ENCODE measurements at regions not wholly inside any gene's neighbourhood (a gene's known extent, or its start where the extent isn't known, plus 50 kb on each side); places are given as distances from the start of the nearest gene placed in this dataset.

DNA sequence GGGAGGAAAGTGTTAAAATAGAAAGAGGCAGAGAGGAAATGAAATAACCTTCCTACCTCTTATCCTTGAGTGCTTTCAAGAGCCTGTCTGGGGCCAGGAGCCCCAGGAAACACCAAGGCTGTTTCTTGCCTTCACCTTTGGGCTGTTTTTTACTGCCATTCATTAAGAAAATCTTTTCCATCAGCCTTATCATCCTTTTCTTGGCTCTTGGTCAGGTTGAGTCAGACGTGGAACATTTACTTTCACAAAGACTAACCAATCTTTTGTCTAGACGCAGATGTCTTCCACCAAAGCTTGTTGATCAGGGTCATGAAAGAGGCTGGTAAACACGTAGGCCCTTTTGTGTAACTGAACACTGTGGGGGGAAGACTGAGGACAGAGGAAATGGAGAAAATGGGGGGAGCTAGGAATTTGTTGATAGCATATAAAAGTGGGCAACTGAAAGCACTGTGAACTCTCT, 151.0 kb upstream of the THBS1 start:
- Histone ChIP-seq H3K9me3 (no peaks in the 10 kb centered on the region), H3K4me1 (peaks cover 14% of the 10 kb centered on the region), H3K27ac (peak overlapping the region; percentile 43 to 58; a peak in 3 of 6 replicates), H3K4me2 (peak overlapping the region; percentile 21; the same call in 2 of the 3 replicates), H3K4me3 (no peak overlapping the region)
- 13% methylated on average over 3 of the region's 3 CpGs for WGBS (ENCODE audit: missing lambda C conversion rate)
- CTCF ChIA-PET = interaction anchor here (0.6 to 1.4 kb wide), 2 partner anchors 151 to 438 kb away, joined by 3 to 6 read pairs; partner anchors contain the start of gene THBS1
- no peak for TF ChIP-seq KDM5A (IDR thresholded peaks at IDR 0.05)
- peak; percentile 20; the same call in 1 of the 2 replicates for TF ChIP-seq GATA3 (IDR thresholded peaks at IDR 0.05; ENCODE audit: borderline replicate concordance)
- no peak for TF ChIP-seq HOXA7 (CRISPR knock-in tag; IDR thresholded peaks at IDR 0.05)
- DNase-seq (ENCODE audit: low read depth in 1 of 2, low spot score in 1 of 2) (peak in 1 of 2 experiments; percentile 24), FAIRE-seq (no peak), ATAC-seq (no peak; a peak in 1 of 6 replicates)
- POLR2A ChIA-PET = no interaction called here

- WGBS (ENCODE audit: missing lambda C conversion rate) = 86% methylated on average over 3 of the region's 3 CpGs
- CTCF ChIA-PET = interaction anchor here (0.9 to 1.4 kb wide), 2 partner anchors 9 to 150 kb away, joined by 3 to 6 read pairs; partner anchors contain the start of gene THBS1
- H3K4me3 ChIP-seq = no peak overlapping the region
- POLR2A ChIA-PET = no interaction called here
- no peak for ATAC-seq
- H3K4me1 ChIP-seq = peaks cover 14% of the 10 kb centered on the region
- H3K9me3 ChIP-seq = no peaks in the 10 kb centered on the region
- TF ChIP-seq ZSCAN20 (CRISPR knock-in tag; IDR thresholded peaks at IDR 0.05) = no peak
- TF ChIP-seq RAD21 (conservative IDR thresholded peaks at IDR 0.05 in 1 of 2, IDR thresholded peaks at IDR 0.05 in 1 of 2) = no peak
- TF ChIP-seq JUNB (IDR thresholded peaks at IDR 0.05) = no peak
- TF ChIP-seq, protein P1, sequence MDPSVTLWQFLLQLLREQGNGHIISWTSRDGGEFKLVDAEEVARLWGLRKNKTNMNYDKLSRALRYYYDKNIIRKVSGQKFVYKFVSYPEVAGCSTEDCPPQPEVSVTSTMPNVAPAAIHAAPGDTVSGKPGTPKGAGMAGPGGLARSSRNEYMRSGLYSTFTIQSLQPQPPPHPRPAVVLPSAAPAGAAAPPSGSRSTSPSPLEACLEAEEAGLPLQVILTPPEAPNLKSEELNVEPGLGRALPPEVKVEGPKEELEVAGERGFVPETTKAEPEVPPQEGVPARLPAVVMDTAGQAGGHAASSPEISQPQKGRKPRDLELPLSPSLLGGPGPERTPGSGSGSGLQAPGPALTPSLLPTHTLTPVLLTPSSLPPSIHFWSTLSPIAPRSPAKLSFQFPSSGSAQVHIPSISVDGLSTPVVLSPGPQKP (IDR thresholded peaks at IDR 0.05; ENCODE audit: low read depth, low read length) = no peak
- TF ChIP-seq CEBPB (IDR thresholded peaks at IDR 0.05) = no peak
- TF ChIP-seq HOXB13 (CRISPR knock-in tag; IDR thresholded peaks at IDR 0.05; ENCODE audit: low read depth) = no peak
- no peak for TF ChIP-seq POLR2AphosphoS2 (conservative IDR thresholded peaks at IDR 0.05; ENCODE audit: low read length)
- no peak for TF ChIP-seq ZFP36 (IDR thresholded peaks at IDR 0.05; ENCODE audit: borderline replicate concordance, partially characterized antibody)
- TF ChIP-seq TFCP2L1 (CRISPR knock-in tag; IDR thresholded peaks at IDR 0.05) = no peak
- TF ChIP-seq, protein P2, sequence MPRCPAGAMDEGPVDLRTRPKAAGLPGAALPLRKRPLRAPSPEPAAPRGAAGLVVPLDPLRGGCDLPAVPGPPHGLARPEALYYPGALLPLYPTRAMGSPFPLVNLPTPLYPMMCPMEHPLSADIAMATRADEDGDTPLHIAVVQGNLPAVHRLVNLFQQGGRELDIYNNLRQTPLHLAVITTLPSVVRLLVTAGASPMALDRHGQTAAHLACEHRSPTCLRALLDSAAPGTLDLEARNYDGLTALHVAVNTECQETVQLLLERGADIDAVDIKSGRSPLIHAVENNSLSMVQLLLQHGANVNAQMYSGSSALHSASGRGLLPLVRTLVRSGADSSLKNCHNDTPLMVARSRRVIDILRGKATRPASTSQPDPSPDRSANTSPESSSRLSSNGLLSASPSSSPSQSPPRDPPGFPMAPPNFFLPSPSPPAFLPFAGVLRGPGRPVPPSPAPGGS (IDR thresholded peaks at IDR 0.05) = no peak
- TF ChIP-seq GATA3 (IDR thresholded peaks at IDR 0.05; ENCODE audit: borderline replicate concordance) = no peak
- TF ChIP-seq E2F6 (IDR thresholded peaks at IDR 0.05; ENCODE audit: borderline replicate concordance, low read depth) = no peak
- no peak for TF ChIP-seq CBX8 (IDR thresholded peaks at IDR 0.05)
- no peak for TF ChIP-seq NFE2L2 (conservative IDR thresholded peaks at IDR 0.05; ENCODE audit: low read length)
- no peak for TF ChIP-seq FOSL2 (IDR thresholded peaks at IDR 0.05)
- no peak for TF ChIP-seq FOSL2 (CRISPR knock-in tag; IDR thresholded peaks at IDR 0.05)
- TF ChIP-seq, protein P3, sequence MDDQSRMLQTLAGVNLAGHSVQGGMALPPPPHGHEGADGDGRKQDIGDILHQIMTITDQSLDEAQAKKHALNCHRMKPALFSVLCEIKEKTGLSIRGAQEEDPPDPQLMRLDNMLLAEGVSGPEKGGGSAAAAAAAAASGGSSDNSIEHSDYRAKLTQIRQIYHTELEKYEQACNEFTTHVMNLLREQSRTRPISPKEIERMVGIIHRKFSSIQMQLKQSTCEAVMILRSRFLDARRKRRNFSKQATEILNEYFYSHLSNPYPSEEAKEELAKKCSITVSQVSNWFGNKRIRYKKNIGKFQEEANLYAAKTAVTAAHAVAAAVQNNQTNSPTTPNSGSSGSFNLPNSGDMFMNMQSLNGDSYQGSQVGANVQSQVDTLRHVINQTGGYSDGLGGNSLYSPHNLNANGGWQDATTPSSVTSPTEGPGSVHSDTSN (IDR thresholded peaks at IDR 0.05) = no peak
- no peak for TF ChIP-seq HEYL (CRISPR knock-in tag; IDR thresholded peaks at IDR 0.05)
- no peak for TF ChIP-seq RNF2 (IDR thresholded peaks at IDR 0.05; ENCODE audit: borderline replicate concordance, low read depth)
- no peak for TF ChIP-seq EHF (CRISPR knock-in tag; IDR thresholded peaks at IDR 0.05)
- no peak for TF ChIP-seq EP300 (IDR thresholded peaks at IDR 0.05)
- peak overlapping the region; percentile 31 to 58; a peak in 3 of 6 replicates for H3K27ac ChIP-seq
- H3K4me2 ChIP-seq = peak overlapping the region; percentile 21; the same call in 1 of the 3 replicates
- DNase-seq (ENCODE audit: low read depth in 1 of 2, low spot score in 1 of 2) = no peak
- no peak for FAIRE-seq
Measured at GRCh38 chr15:39430389-39430788, 150.5 kb upstream of the THBS1 start.

Data from A549 (cell line).